Renal pelvis (tissue), 1 donor: ENCODE measurements at regions not wholly inside any gene's neighbourhood (a gene's known extent, or its start where the extent isn't known, plus 50 kb on each side); places are given as distances from the start of the nearest gene placed in this dataset.
A peak's percentile ranks its signal among the peaks of the same experiment; 100 is the strongest.

Experiments used
- DNase-seq: peaks from one replicate; pipeline ENCODE4 v3.0.0-alpha.2; 2013

- no peak for DNase-seq
Measured at GRCh38 chr16:88318051-88318450, 64.7 kb upstream of the ZNF469 start.

GRCh38 chr16:88318521-88318920, 64.2 kb upstream of the ZNF469 start:
- DNase-seq = no peak

GRCh38 chr16:88319116-88319965, 63.4 kb upstream of the ZNF469 start:
- DNase-seq = no peak

- DNase-seq = no peak
Measured at GRCh38 chr16:88320947-88321634, 61.7 kb upstream of the ZNF469 start.

GRCh38 chr16:88321635-88322499, 60.9 kb upstream of the ZNF469 start:
- DNase-seq = no peak

- no peak for DNase-seq
Measured at GRCh38 chr16:88322500-88322970, 60.2 kb upstream of the ZNF469 start.

GRCh38 chr16:88323041-88323440, 59.7 kb upstream of the ZNF469 start:
- DNase-seq = no peak

GRCh38 chr16:88323546-88324330, 59.0 kb upstream of the ZNF469 start:
- no peak for DNase-seq

GRCh38 chr16:88325087-88325750, 57.5 kb upstream of the ZNF469 start:
- DNase-seq = no peak

GRCh38 chr16:88325976-88326375, 56.8 kb upstream of the ZNF469 start:
- no peak for DNase-seq

GRCh38 chr16:88326611-88327485, 55.9 kb upstream of the ZNF469 start:
- no peak for DNase-seq

- peak; percentile 50 for DNase-seq
Measured at GRCh38 chr16:88327561-88328312, 55.0 kb upstream of the ZNF469 start.

GRCh38 chr16:88328313-88328980, 54.3 kb upstream of the ZNF469 start:
- DNase-seq = no peak

- DNase-seq = no peak
Measured at GRCh38 chr16:88329726-88330700, 52.7 kb upstream of the ZNF469 start.

GRCh38 chr16:88330971-88331890, 51.5 kb upstream of the ZNF469 start:
- DNase-seq = no peak
